ENCODE measurements at regions not wholly inside any gene's neighbourhood (a gene's known extent, or its start where the extent isn't known, plus 50 kb on each side); places are given as distances from the start of the nearest gene placed in this dataset.

- no peak for TF ChIP-seq CTCF (IDR thresholded peaks at IDR 0.05)
- TF ChIP-seq ZFX (IDR thresholded peaks at IDR 0.05; ENCODE audit: borderline replicate concordance): no peak
Measured at GRCh38 chr5:3511934-3512333, 83.7 kb upstream of the IRX1 start.
